ENCODE measurements at regions not wholly inside any gene's neighbourhood (a gene's known extent, or its start where the extent isn't known, plus 50 kb on each side); places are given as distances from the start of the nearest gene placed in this dataset.

GRCh38 chr2:122203523-122203922 is 448.1 kb downstream of the TSN start:
- H3K4me1 ChIP-seq (ENCODE audit: control insufficient read depth in 1 of 2, insufficient read depth in 2 of 2, low read length in 2 of 2): no peaks in the 10 kb centered on the region
- H3K4me1 Mint-ChIP-seq: no peaks in the 10 kb centered on the region
- no peaks in the 10 kb centered on the region for H3K27me3 ChIP-seq (ENCODE audit: control insufficient read depth in 2 of 2, insufficient read depth in 2 of 2, low read length in 2 of 2)
- peaks cover 0 to 3% of the 10 kb centered on the region in 2 donors for H3K9me3 ChIP-seq (replicated peaks in 1 of 2; ENCODE audit: control insufficient read depth in 1 of 2, insufficient read depth in 1 of 2, low read length in 2 of 2)
- WGBS (ENCODE audit: insufficient coverage): no CpG with 5 or more reads among the region's 4 CpGs
- H3K27me3 Mint-ChIP-seq (ENCODE audit: low read depth in 3 of 3): peaks cover 0 to 6% (median 0%) of the 10 kb centered on the region in 3 donors
- H4K20me1 ChIP-seq (ENCODE audit: insufficient read depth, low read length): no peaks in the 10 kb centered on the region
- intact Hi-C loops (cut with micrococcal nuclease): no loop called here
- no peak overlapping the region for H3K4me2 ChIP-seq (replicated peaks; ENCODE audit: extremely low read depth, low read length, poor library complexity, severe bottlenecking)
- no peak overlapping the region for H3K27ac Mint-ChIP-seq
- H3K36me3 Mint-ChIP-seq: no peaks in the 10 kb centered on the region
- no peak overlapping the region for H3K27ac ChIP-seq (ENCODE audit: low read depth in 1 of 2, low read length in 2 of 2)
- H2AFZ ChIP-seq (ENCODE audit: insufficient read depth, low read depth, low read length, poor library complexity, severe bottlenecking): no peak overlapping the region
- no peak for DNase-seq
- H3K4me3 Mint-ChIP-seq: no peak overlapping the region
- H3K79me2 ChIP-seq (ENCODE audit: insufficient read depth, low read length): no peaks in the 10 kb centered on the region
- no peak overlapping the region for H3K4me3 ChIP-seq (replicated peaks in 1 of 3; ENCODE audit: low read depth in 2 of 3, low read length in 3 of 3)
- H3K9me3 Mint-ChIP-seq: peaks cover 0 to 7% (median 3%) of the 10 kb centered on the region in 7 donors
- no peaks in the 10 kb centered on the region for H3K36me3 ChIP-seq (replicated peaks in 1 of 2; ENCODE audit: control insufficient read depth in 1 of 2, insufficient read depth in 2 of 2, low read length in 2 of 2)
- H3K9ac ChIP-seq (ENCODE audit: insufficient read depth, low read length, poor library complexity, severe bottlenecking): no peak overlapping the region
- no peak for TF ChIP-seq CTCF (IDR thresholded peaks at IDR 0.05)

- Histone ChIP-seq H3K36me3 (replicated peaks in 1 of 2; ENCODE audit: control insufficient read depth in 1 of 2, insufficient read depth in 2 of 2, low read length in 2 of 2) (no peaks in the 10 kb centered on the region), H3K4me1 (ENCODE audit: control insufficient read depth in 1 of 2, insufficient read depth in 2 of 2, low read length in 2 of 2) (no peaks in the 10 kb centered on the region), H3K79me2 (ENCODE audit: insufficient read depth, low read length) (no peaks in the 10 kb centered on the region), H2AFZ (ENCODE audit: insufficient read depth, low read depth, low read length, poor library complexity, severe bottlenecking) (no peak overlapping the region), H3K27me3 (ENCODE audit: control insufficient read depth in 2 of 2, insufficient read depth in 2 of 2, low read length in 2 of 2) (no peaks in the 10 kb centered on the region), H3K4me3 (replicated peaks in 1 of 3; ENCODE audit: low read depth in 2 of 3, low read length in 3 of 3) (no peak overlapping the region), H3K4me2 (replicated peaks; ENCODE audit: extremely low read depth, low read length, poor library complexity, severe bottlenecking) (no peak overlapping the region), H3K9me3 (replicated peaks in 1 of 2; ENCODE audit: control insufficient read depth in 1 of 2, insufficient read depth in 1 of 2, low read length in 2 of 2) (peaks cover 0 to 3% of the 10 kb centered on the region in 2 donors), H3K9ac (ENCODE audit: insufficient read depth, low read length, poor library complexity, severe bottlenecking) (no peak overlapping the region), H3K27ac (ENCODE audit: low read depth in 1 of 2, low read length in 2 of 2) (no peak overlapping the region), H4K20me1 (ENCODE audit: insufficient read depth, low read length) (no peaks in the 10 kb centered on the region)
- Mint-ChIP-seq H3K9me3 (peaks cover 0 to 10% (median 2%) of the 10 kb centered on the region in 7 donors), H3K36me3 (no peaks in the 10 kb centered on the region), H3K4me1 (no peaks in the 10 kb centered on the region), H3K27ac (no peak overlapping the region), H3K27me3 (ENCODE audit: low read depth in 3 of 3) (peaks cover 0 to 5% (median 0%) of the 10 kb centered on the region in 3 donors), H3K4me3 (no peak overlapping the region)
- intact Hi-C loops (cut with micrococcal nuclease): no loop called here
- DNase-seq: no peak
- WGBS (ENCODE audit: insufficient coverage): 73% methylated on average over 1 of the region's 2 CpGs
- no peak for TF ChIP-seq CTCF (IDR thresholded peaks at IDR 0.05)
Observed at GRCh38 chr2:122205641-122206040, 450.2 kb downstream of the TSN start.
